WTC11 (cell line): ENCODE measurements at regions not wholly inside any gene's neighbourhood (a gene's known extent, or its start where the extent isn't known, plus 50 kb on each side); places are given as distances from the start of the nearest gene placed in this dataset.

Experiments used
- ATAC-seq: fragments of 200-7000 bp; cut with Tn5 transposase; 2 replicates; pipeline ENCODE4 v1.10.0; 2021; ENCODE audit warnings: mild to moderate bottlenecking, moderate library complexity
- CTCF ChIA-PET: fragments of 300-600 bp; sonication (Branson Sonifier 250); formaldehyde crosslinking; loops from one replicate; lab custom pipeline; 2021; ENCODE audit warnings: antibody characterized with exemption; lab: Charles Lee
- POLR2A ChIA-PET: fragments of 350-600 bp; sonication (Branson Sonifier 250); formaldehyde crosslinking; loops from one replicate; lab custom pipeline; 2021; ENCODE audit warnings: antibody characterized with exemption; lab: Charles Lee
- DNase-seq: peaks from one replicate; pipeline ENCODE4 v3.0.0; 2021; ENCODE audit warnings: low spot score
- H3K27ac Mint-ChIP-seq: 2 replicates; pipeline ENCODE4 v1.8.0; 2021; ENCODE audit warnings: mixed read lengths
- H3K27me3 Mint-ChIP-seq: 2 replicates; pipeline ENCODE4 v1.8.0; 2021; ENCODE audit warnings: low read depth, mild to moderate bottlenecking, moderate library complexity, mixed read lengths
- H3K36me3 Mint-ChIP-seq: 2 replicates; pipeline ENCODE4 v1.8.0; 2021; ENCODE audit warnings: mixed read lengths
- H3K4me1 Mint-ChIP-seq: 2 replicates; pipeline ENCODE4 v1.8.0; 2022; ENCODE audit warnings: mixed read lengths
- H3K4me3 Mint-ChIP-seq: 2 replicates; pipeline ENCODE4 v1.8.0; 2021; ENCODE audit warnings: mild to moderate bottlenecking, moderate library complexity, mixed read lengths
- H3K9me3 Mint-ChIP-seq: 2 replicates; pipeline ENCODE4 v1.8.0; 2021; ENCODE audit warnings: mixed read lengths
- ARID4B ChIP-seq: sonication (generic); formaldehyde crosslinking; IDR thresholded peaks from 2 replicates; pipeline ENCODE4 v1.8.0; 2023; ENCODE audit warnings: missing genetic modification reagents, mild to moderate bottlenecking, borderline replicate concordance
- ESRRA ChIP-seq: sonication (generic); formaldehyde crosslinking; IDR thresholded peaks from 2 replicates; pipeline ENCODE4 v1.8.1; 2022; ENCODE audit warnings: mild to moderate bottlenecking, missing genetic modification reagents, borderline replicate concordance
- FOXK1 ChIP-seq: sonication (generic); formaldehyde crosslinking; IDR thresholded peaks from 2 replicates; pipeline ENCODE4 v1.8.0; 2022; ENCODE audit warnings: mild to moderate bottlenecking, moderate library complexity, missing genetic modification reagents
- FOXP1 ChIP-seq: sonication (generic); formaldehyde crosslinking; IDR thresholded peaks from 2 replicates; pipeline ENCODE4 v1.8.0; 2022; ENCODE audit warnings: missing genetic modification reagents, mild to moderate bottlenecking, moderate library complexity, borderline replicate concordance
- GRHL2 ChIP-seq: fragments of 250-450 bp; sonication (Bioruptor Pico); IDR thresholded peaks from 2 replicates; pipeline ENCODE4 v1.8.0; 2022; ENCODE audit warnings: mild to moderate bottlenecking, moderate library complexity; ENCODE audit not compliant: insufficient replicate concordance, severe bottlenecking
- IRF2 ChIP-seq: sonication (generic); formaldehyde crosslinking; IDR thresholded peaks from 2 replicates; pipeline ENCODE4 v1.8.0; 2022; ENCODE audit warnings: low read depth, missing genetic modification reagents, borderline replicate concordance
- JAZF1 ChIP-seq: fragments of 250-450 bp; sonication (Bioruptor Pico); IDR thresholded peaks from 2 replicates; pipeline ENCODE4 v1.9.0; 2021; ENCODE audit warnings: moderate library complexity, mild to moderate bottlenecking, inconsistent platforms
- KAT7 ChIP-seq: sonication (generic); formaldehyde crosslinking; IDR thresholded peaks from 2 replicates; pipeline ENCODE4 v1.8.1; 2023; ENCODE audit warnings: missing genetic modification reagents, mild to moderate bottlenecking, borderline replicate concordance
- MYBL2 ChIP-seq: sonication (generic); formaldehyde crosslinking; IDR thresholded peaks from 2 replicates; pipeline ENCODE4 v1.8.1; 2023; ENCODE audit warnings: mild to moderate bottlenecking, moderate library complexity, missing genetic modification reagents
- NFYB ChIP-seq: sonication (generic); formaldehyde crosslinking; conservative IDR thresholded peaks from 2 replicates; pipeline ENCODE4 v1.8.0; 2022; ENCODE audit warnings: low read depth, missing genetic modification reagents
- OVOL2 ChIP-seq: fragments of 250-450 bp; sonication (Bioruptor Pico); IDR thresholded peaks from 2 replicates; pipeline ENCODE4 v1.9.0; 2021; ENCODE audit warnings: mild to moderate bottlenecking, borderline replicate concordance
- TEAD1 ChIP-seq: sonication (generic); formaldehyde crosslinking; IDR thresholded peaks from 2 replicates; pipeline ENCODE4 v1.8.0; 2022; ENCODE audit warnings: mild to moderate bottlenecking, missing genetic modification reagents
- ZBTB43 ChIP-seq: sonication (generic); formaldehyde crosslinking; IDR thresholded peaks from 2 replicates; pipeline ENCODE4 v1.8.1; 2023; ENCODE audit warnings: mild to moderate bottlenecking, missing genetic modification reagents
- ZNF121 ChIP-seq: sonication (generic); formaldehyde crosslinking; IDR thresholded peaks from 2 replicates; pipeline ENCODE4 v1.8.0; 2023; ENCODE audit warnings: missing genetic modification reagents
- ZNF219 ChIP-seq: sonication (generic); formaldehyde crosslinking; IDR thresholded peaks from 2 replicates; pipeline ENCODE4 v1.8.0; 2023; ENCODE audit warnings: missing genetic modification reagents, mild to moderate bottlenecking, borderline replicate concordance
- ZNF232 ChIP-seq: sonication (generic); formaldehyde crosslinking; IDR thresholded peaks from 2 replicates; pipeline ENCODE4 v1.8.0; 2022; ENCODE audit warnings: mild to moderate bottlenecking, missing genetic modification reagents
- ZNF263 ChIP-seq: sonication (generic); formaldehyde crosslinking; IDR thresholded peaks from 2 replicates; pipeline ENCODE4 v1.8.1; 2022; ENCODE audit warnings: low read depth, mild to moderate bottlenecking, moderate library complexity, missing genetic modification reagents
- TF ChIP-seq, protein P1 (sequence below): sonication (generic); formaldehyde crosslinking; IDR thresholded peaks from 2 replicates; pipeline ENCODE4 v1.8.1; 2023; ENCODE audit warnings: mild to moderate bottlenecking, missing genetic modification reagents, borderline replicate concordance
- TF ChIP-seq, protein P2 (sequence below): sonication (generic); formaldehyde crosslinking; IDR thresholded peaks from 2 replicates; pipeline ENCODE4 v1.8.0; 2022; ENCODE audit warnings: mild to moderate bottlenecking, missing genetic modification reagents
- TF ChIP-seq, protein P3 (sequence below): sonication (generic); formaldehyde crosslinking; IDR thresholded peaks from 2 replicates; pipeline ENCODE4 v1.8.0; 2023; ENCODE audit warnings: missing genetic modification reagents

DNA sequence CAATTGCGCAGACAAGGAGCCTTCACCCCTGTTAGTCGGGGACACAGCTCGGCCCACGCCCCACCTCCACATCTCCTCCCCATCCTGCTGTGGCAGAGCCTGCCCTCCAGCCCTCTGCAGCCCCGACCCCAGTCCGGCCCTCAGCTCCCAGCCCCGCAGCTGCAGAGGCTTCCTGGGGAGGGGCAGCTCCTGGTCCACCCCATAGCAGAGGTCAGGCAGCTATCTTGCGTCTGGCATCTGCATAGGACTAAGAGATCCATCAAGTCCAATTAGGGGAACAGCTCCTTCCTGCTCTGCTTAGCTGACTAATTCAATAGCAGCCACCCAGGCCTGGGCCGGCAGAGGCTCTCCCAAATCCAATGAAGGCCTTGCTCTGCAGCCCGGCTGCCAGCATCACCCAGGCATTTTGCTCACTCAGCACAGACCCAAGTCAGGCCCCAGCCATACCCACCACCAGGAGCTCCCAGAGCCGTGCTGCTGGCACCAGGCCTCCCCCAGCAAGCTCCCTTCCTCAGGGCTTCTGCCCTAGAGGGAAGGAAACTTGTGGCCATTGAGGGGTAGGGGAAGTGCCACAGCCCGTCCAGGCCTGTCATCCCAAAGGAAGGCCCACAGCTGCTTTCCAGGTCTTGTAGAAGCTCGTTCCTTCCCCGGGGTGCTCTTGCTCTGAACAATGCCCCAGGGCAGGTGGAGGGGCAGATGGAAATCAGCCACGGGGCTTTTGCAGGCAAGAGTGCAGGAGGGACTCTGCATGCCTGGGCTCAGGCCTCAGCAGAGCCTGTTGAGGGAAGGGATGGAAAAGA lies 106.2 kb upstream of the RET start:
- H3K36me3 Mint-ChIP-seq = no peaks in the 10 kb centered on the region
- no peaks in the 10 kb centered on the region for H3K9me3 Mint-ChIP-seq
- ChIA-PET POLR2A (interaction anchor here (0.5 kb wide), 1 partner anchor 94 kb away, joined by 3 read pairs; no protein-coding TSS in a partner anchor), CTCF (interaction anchor here (0.9 kb wide), 1 partner anchor 108 kb away, joined by 5 read pairs; no protein-coding TSS in a partner anchor)
- H3K27ac Mint-ChIP-seq = peak overlapping the region; percentile 78; the same call in 1 of the 2 replicates
- no peaks in the 10 kb centered on the region for H3K27me3 Mint-ChIP-seq
- no peak overlapping the region for H3K4me3 Mint-ChIP-seq
- peaks cover 15% of the 10 kb centered on the region; the same call in 1 of the 2 replicates for H3K4me1 Mint-ChIP-seq
- no peak for ATAC-seq
- TF ChIP-seq, protein P1, sequence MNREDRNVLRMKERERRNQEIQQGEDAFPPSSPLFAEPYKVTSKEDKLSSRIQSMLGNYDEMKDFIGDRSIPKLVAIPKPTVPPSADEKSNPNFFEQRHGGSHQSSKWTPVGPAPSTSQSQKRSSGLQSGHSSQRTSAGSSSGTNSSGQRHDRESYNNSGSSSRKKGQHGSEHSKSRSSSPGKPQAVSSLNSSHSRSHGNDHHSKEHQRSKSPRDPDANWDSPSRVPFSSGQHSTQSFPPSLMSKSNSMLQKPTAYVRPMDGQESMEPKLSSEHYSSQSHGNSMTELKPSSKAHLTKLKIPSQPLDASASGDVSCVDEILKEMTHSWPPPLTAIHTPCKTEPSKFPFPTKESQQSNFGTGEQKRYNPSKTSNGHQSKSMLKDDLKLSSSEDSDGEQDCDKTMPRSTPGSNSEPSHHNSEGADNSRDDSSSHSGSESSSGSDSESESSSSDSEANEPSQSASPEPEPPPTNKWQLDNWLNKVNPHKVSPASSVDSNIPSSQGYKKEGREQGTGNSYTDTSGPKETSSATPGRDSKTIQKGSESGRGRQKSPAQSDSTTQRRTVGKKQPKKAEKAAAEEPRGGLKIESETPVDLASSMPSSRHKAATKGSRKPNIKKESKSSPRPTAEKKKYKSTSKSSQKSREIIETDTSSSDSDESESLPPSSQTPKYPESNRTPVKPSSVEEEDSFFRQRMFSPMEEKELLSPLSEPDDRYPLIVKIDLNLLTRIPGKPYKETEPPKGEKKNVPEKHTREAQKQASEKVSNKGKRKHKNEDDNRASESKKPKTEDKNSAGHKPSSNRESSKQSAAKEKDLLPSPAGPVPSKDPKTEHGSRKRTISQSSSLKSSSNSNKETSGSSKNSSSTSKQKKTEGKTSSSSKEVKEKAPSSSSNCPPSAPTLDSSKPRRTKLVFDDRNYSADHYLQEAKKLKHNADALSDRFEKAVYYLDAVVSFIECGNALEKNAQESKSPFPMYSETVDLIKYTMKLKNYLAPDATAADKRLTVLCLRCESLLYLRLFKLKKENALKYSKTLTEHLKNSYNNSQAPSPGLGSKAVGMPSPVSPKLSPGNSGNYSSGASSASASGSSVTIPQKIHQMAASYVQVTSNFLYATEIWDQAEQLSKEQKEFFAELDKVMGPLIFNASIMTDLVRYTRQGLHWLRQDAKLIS = no peak
- TF ChIP-seq GRHL2 (no peak), TEAD1 (CRISPR knock-in tag) (no peak), ZNF219 (CRISPR knock-in tag) (no peak), ZNF232 (CRISPR knock-in tag) (no peak), ZBTB43 (CRISPR knock-in tag) (no peak), ESRRA (CRISPR knock-in tag) (no peak)
- TF ChIP-seq, protein P2, sequence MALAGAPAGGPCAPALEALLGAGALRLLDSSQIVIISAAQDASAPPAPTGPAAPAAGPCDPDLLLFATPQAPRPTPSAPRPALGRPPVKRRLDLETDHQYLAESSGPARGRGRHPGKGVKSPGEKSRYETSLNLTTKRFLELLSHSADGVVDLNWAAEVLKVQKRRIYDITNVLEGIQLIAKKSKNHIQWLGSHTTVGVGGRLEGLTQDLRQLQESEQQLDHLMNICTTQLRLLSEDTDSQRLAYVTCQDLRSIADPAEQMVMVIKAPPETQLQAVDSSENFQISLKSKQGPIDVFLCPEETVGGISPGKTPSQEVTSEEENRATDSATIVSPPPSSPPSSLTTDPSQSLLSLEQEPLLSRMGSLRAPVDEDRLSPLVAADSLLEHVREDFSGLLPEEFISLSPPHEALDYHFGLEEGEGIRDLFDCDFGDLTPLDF (CRISPR knock-in tag) = no peak
- TF ChIP-seq, protein P3, sequence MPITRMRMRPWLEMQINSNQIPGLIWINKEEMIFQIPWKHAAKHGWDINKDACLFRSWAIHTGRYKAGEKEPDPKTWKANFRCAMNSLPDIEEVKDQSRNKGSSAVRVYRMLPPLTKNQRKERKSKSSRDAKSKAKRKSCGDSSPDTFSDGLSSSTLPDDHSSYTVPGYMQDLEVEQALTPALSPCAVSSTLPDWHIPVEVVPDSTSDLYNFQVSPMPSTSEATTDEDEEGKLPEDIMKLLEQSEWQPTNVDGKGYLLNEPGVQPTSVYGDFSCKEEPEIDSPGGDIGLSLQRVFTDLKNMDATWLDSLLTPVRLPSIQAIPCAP = no peak
- peak; percentile 10 for DNase-seq

GRCh38 chr10:42971251-42971599 lies 105.6 kb upstream of the RET start:
- ChIA-PET POLR2A (no interaction called here), CTCF (interaction anchor here (0.9 kb wide), 1 partner anchor 108 kb away, joined by 5 read pairs; no protein-coding TSS in a partner anchor)
- no peak overlapping the region for H3K4me3 Mint-ChIP-seq
- peaks cover 10% of the 10 kb centered on the region; the same call in 1 of the 2 replicates for H3K4me1 Mint-ChIP-seq
- H3K27me3 Mint-ChIP-seq = no peaks in the 10 kb centered on the region
- H3K9me3 Mint-ChIP-seq = no peaks in the 10 kb centered on the region
- no peak for DNase-seq
- no peak for ATAC-seq
- H3K27ac Mint-ChIP-seq = no peak overlapping the region
- TF ChIP-seq FOXK1 (CRISPR knock-in tag) = no peak
- TF ChIP-seq FOXP1 (CRISPR knock-in tag) = no peak
- TF ChIP-seq NFYB = no peak
- no peaks in the 10 kb centered on the region for H3K36me3 Mint-ChIP-seq

DNA sequence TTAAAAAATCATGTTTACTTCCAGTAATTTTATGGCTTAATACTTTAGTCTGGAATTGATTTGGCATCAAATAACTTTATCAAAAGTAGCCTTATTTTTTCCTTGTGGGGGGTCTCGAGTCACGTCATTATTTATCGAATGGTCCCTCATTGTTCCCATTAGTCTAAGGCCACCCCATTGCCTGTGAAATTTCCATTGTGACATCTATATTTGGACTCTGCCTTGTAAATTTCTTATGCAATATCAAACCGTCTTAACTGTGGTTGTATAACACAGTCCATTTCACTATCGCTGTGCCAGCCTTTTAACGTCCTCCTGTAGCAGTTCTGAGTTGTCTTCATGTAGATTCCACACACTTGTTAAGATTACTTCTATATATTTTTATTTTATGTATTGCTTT lies 103.9 kb upstream of the RET start:
- Mint-ChIP-seq H3K36me3 (no peaks in the 10 kb centered on the region), H3K4me3 (no peak overlapping the region), H3K27ac (no peak overlapping the region), H3K4me1 (peaks cover 6% of the 10 kb centered on the region; the same call in 1 of the 2 replicates), H3K27me3 (no peaks in the 10 kb centered on the region), H3K9me3 (no peaks in the 10 kb centered on the region)
- ATAC-seq (no peak), DNase-seq (no peak)
- POLR2A ChIA-PET = no interaction called here
- CTCF ChIA-PET = interaction anchor here (0.5 kb wide), 1 partner anchor 21 kb away, joined by 3 read pairs; no protein-coding TSS in a partner anchor
- TF ChIP-seq ZNF121 (CRISPR knock-in tag) (no peak), KAT7 (CRISPR knock-in tag) (no peak), ARID4B (CRISPR knock-in tag) (no peak), IRF2 (CRISPR knock-in tag) (no peak), ZNF232 (CRISPR knock-in tag) (no peak), OVOL2 (CRISPR knock-in tag) (no peak), JAZF1 (CRISPR knock-in tag) (no peak), ZNF263 (no peak), MYBL2 (no peak)
